Retinal pigment epithelial cell (primary cell): ENCODE measurements at regions not wholly inside any gene's neighbourhood (a gene's known extent, or its start where the extent isn't known, plus 50 kb on each side); places are given as distances from the start of the nearest gene placed in this dataset.
"Not testable (repeated sequence)": the region's sequence is repeated elsewhere in the genome, so short reads cannot be mapped to it uniquely, and the experiment has no call there.

Source experiments
- DNase-seq: peaks from one replicate; pipeline ENCODE4 v3.0.0-alpha.2; 2010; ENCODE audit warnings: low read depth
- H3K4me3 ChIP-seq: 2 replicates; pipeline ENCODE4 v1.5.1; 2011; ENCODE audit warnings: mild to moderate bottlenecking, low read length, control low read depth, moderate library complexity
- TF ChIP-seq, protein P1 (sequence below): conservative IDR thresholded peaks from 2 replicates; pipeline ENCODE4 v1.5.1; 2011; ENCODE audit warnings: low read depth, low read length, control low read depth, inconsistent platforms

DNA sequence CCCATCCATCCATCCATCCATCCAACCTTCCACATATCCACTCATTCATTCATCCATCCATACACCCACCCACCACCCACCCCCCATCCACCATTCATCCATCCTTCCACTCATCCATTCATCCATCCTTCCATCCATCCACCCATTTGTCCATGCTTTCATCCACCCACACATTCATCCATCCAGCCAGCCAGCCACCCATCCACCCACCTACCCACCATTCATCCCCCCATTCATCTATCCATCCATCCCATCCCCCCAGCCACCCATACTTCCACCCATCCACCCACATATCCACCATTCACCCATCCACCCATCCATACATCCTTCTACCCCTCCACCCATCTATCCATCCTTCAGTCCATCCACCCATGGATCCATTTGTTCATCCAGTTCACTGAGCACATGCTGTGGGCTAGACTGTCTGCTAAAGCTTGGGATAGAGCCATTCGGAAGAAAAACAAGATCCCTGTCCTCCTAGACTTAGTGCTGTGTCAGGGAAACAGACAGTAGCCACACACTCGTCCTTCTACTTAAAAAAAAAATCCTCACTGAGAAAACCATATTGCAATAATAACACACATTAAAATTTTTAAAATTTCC is 377.5 kb downstream of the ADGRD1 start:
- DNase-seq: no peak
- no peak overlapping the region for H3K4me3 ChIP-seq
- TF ChIP-seq, protein P1, sequence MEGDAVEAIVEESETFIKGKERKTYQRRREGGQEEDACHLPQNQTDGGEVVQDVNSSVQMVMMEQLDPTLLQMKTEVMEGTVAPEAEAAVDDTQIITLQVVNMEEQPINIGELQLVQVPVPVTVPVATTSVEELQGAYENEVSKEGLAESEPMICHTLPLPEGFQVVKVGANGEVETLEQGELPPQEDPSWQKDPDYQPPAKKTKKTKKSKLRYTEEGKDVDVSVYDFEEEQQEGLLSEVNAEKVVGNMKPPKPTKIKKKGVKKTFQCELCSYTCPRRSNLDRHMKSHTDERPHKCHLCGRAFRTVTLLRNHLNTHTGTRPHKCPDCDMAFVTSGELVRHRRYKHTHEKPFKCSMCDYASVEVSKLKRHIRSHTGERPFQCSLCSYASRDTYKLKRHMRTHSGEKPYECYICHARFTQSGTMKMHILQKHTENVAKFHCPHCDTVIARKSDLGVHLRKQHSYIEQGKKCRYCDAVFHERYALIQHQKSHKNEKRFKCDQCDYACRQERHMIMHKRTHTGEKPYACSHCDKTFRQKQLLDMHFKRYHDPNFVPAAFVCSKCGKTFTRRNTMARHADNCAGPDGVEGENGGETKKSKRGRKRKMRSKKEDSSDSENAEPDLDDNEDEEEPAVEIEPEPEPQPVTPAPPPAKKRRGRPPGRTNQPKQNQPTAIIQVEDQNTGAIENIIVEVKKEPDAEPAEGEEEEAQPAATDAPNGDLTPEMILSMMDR: no peak

DNA sequence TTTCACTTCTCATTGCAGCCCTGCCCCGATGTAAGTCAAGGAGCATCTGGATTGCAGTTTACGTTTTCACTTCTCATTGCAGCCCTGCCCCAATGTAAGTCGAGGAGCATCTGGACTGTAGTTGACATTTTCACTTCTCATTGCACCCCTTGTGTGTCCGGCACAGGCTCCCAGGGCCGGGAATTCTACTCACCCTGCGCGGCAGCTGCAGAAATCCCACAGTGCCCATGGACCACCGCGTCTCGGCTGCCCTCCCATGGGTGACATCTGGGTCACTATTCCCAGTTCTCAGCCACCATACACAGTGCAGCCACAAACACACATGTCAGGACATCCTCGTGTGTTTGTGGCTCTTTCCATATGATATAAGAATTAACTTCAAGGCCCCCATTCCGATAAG is 378.5 kb downstream of the ADGRD1 start:
- DNase-seq: no peak
- TF ChIP-seq, protein P1: no peak
- H3K4me3 ChIP-seq: no peak overlapping the region

DNA sequence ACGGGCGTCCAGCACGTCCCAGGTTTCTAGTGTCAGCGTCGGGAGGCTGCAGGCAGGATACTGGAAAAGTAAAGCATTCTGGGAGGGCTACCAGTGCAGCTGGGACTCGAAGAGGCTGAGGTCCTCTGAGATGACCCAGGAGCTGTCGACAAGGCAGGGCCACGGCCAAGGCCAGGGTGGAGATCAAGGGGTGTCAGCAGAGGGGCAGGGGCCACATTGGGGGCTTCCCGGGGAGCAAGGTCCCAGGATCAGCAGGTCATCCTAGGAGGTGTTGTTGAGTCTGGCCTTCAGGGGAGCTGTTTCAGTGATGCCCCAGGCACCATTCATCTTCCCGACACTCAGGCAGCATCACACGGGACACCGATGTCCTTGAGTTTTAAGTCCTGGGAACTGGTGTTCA is 377.8 kb upstream of the SFSWAP start:
- no peak for DNase-seq
- TF ChIP-seq, protein P1: no peak
- no peak overlapping the region for H3K4me3 ChIP-seq

DNA sequence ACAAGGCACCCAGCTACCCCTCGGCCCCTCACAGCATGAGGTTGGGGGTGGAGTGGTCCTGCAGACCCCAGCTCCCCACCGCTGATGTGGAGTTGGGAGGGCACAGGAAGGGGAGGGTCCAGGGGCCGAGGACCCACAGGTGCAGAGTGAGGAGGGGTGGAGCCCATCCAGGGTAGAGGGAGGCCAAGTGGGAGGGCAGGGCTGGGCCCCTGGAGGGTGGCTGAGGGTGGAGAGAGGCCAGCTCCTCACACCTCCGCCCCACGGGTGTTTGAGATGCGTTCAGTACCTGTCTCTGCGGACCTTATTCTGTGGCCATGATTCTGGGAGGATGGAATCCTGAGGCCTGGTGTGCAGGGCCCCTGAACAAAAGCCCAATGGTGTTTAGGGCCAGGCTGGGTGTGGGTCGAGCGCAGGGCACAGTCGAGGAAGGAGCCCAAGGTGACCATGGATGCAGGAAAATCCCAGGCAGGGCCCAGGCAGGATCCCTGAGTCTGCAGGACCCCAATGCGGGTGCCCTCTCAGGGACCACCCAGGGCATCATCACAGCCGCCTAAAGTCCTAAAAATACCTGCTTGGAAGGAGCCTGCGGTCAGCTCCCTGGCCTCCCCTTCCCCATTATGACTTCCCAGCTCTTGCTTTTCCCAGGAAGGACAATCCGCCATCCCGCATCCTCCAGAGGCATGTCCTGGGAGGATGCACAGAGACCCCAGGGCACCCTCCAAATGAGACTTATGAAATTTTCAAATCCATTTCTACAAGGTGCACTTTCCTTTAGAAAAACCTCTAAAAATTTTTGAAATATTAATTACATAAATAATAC is 377.1 kb upstream of the SFSWAP start:
- DNase-seq: no peak
- TF ChIP-seq, protein P1: no peak
- no peak overlapping the region for H3K4me3 ChIP-seq

DNA sequence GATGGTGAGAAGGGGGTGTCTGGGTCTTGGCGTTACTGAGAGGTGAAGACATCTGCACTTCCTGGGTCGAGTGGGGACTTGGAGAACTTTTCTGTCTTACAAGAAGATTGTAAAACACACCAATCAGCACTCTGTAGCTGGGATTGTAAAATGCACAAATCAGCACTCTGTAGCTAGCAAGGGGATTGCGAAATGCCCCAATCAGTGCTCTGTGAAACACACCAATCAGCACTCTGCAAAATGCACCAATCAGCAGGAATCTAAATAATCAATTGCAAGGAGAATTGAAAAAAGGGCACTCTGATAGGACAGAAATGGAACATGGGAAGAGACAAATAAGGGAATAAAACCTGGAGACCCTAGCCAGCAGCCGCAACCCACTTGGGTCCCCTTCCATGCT is 376.1 kb upstream of the SFSWAP start:
- DNase-seq: no peak
- TF ChIP-seq, protein P1: no peak

DNA sequence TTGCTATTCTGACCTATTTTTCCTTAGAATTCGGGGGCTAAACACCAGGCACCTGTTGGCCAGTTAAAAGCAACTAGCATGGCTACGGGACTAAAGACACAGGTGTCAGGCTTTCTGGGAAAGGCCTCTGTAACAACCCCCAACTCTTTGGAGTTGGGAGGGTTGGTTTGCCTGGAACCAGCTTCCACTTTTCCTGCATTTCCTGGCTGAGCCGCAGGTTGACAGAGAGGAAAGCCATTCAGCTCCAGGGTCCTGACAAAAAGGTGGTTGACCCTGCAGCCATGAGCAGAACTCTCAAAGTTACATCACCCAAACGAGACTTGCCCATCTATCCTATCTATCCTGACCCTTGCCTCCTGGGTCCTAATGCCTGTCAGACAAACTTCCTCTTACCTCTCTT is 375.4 kb upstream of the SFSWAP start:
- DNase-seq: no peak
- TF ChIP-seq, protein P1: no peak
- H3K4me3 ChIP-seq: no peak overlapping the region

More for the DNA sequence above, 376.1 kb upstream of the SFSWAP start:
- H3K4me3 ChIP-seq: no peak overlapping the region

DNA sequence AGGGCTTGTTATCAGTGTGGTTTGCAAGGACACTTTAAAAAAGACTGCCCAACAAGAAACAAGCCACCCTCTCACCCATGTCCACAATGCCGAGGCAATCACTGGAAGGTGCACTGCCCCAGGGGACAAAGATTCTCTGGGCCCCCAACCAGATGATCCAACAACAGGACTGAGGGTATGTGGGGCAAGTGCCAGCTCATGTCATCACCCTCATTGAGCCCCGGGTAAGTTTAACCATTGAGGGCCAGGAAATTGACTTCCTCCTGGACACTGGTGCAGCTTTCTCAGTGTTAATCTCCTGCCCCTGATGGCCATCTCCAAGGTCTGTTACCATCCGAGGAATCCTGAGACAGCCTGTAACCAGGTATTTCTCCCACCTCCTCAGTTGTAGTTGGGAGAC is 373.0 kb upstream of the SFSWAP start:
- not testable (repeated sequence) for H3K4me3 ChIP-seq, DNase-seq
